SU-DHL-6 (cell line): ENCODE measurements at regions not wholly inside any gene's neighbourhood (a gene's known extent, or its start where the extent isn't known, plus 50 kb on each side); places are given as distances from the start of the nearest gene placed in this dataset.
"Not testable (repeated sequence)": the region's sequence is repeated elsewhere in the genome, so short reads cannot be mapped to it uniquely, and the experiment has no call there.

Experiments
- CTCF ChIP-seq: fragments of 200-600 bp; sonication (generic); IDR thresholded peaks from one replicate; pipeline ENCODE4 v1.5.1; 2017; ENCODE audit warnings: antibody characterized with exemption, mild to moderate bottlenecking, low read length, moderate library complexity; ENCODE audit not compliant: insufficient read depth, poor library complexity, severe bottlenecking
- EZH2phosphoT487 ChIP-seq: fragments of 200-600 bp; sonication (generic), shearing (Covaris generic); conservative IDR thresholded peaks from 2 replicates; pipeline ENCODE4 v1.6.1; 2018; ENCODE audit warnings: mild to moderate bottlenecking, antibody characterized with exemption, low read length, moderate library complexity, mixed read lengths

- TF ChIP-seq CTCF, EZH2phosphoT487: not testable (repeated sequence)
These were observed 1187.6 kb downstream of the MRPL39 start for GRCh38 chr21:24419641-24420040.
